K562 (cell line): ENCODE measurements at regions not wholly inside any gene's neighbourhood (a gene's known extent, or its start where the extent isn't known, plus 50 kb on each side); places are given as distances from the start of the nearest gene placed in this dataset.
A peak's percentile ranks its signal among the peaks of the same experiment; 100 is the strongest.

Experiments used
- ATAC-seq: fragments of 200-7000 bp; cut with Tn5 transposase; 3 replicates; pipeline ENCODE4 v1.9.1; 2020; ENCODE audit warnings: moderate library complexity
- BruUV-seq: library from RNA; stranded (reverse); fragments of 400-500 nt; replicated peaks from 2 replicates; lab custom pipeline; 2021; lab: Mats Ljungman, UMichigan
- CTCF ChIA-PET: fragments of 300-600 bp; formaldehyde crosslinking; extraction: SDS; loops from one replicate; lab custom pipeline; 2021; ENCODE audit warnings: low intra/inter-chr PET ratio; lab: Yijun Ruan, JAX
- POLR2A ChIA-PET: fragments of 300-600, 350-650 bp; sonication (Branson Sonifier 250); formaldehyde crosslinking; extraction: SDS; loops from one replicate; lab custom pipeline; 2021; ENCODE audit warnings: antibody characterized with exemption, inconsistent platforms; lab: Yijun Ruan, JAX
- DNase-seq, 4 experiments: peaks; one replicate each; pipeline versions ENCODE4 v3.0.0 to v3.0.0-alpha.2; 2011 to 2018; ENCODE audit warnings: low spot score in 3 of 4, mixed read lengths in 3 of 4; ENCODE audit errors: extremely low read depth in 1 of 4
- FAIRE-seq: peaks from 2 replicates; lab custom pipeline; 2011; peaks lifted over from hg19 to GRCh38; lab: Jason Lieb, UNC
- H2AFZ ChIP-seq: 2 replicates; pipeline ENCODE4 v1.6.0; 2011; ENCODE audit warnings: low read depth, low read length, control low read depth, inconsistent platforms
- H3K27ac ChIP-seq: fragments of 200-600 bp; 3 replicates; pipeline ENCODE4 v1.8.0; 2011; ENCODE audit warnings: low read depth, mild to moderate bottlenecking, control low read depth, inconsistent platforms, low read length, moderate library complexity, mixed read lengths; ENCODE audit errors: extremely low read depth
- H3K27me3 ChIP-seq, 2 experiments: fragments of 300-600 bp in 1 of 2; 2 replicates in 1 of 2; 3 replicates in 1 of 2; pipeline versions ENCODE4 v1.6.0 to v1.8.0; 2011; ENCODE audit warnings: inconsistent platforms in 2 of 2, low read length in 2 of 2, mild to moderate bottlenecking in 1 of 2, mixed read lengths in 1 of 2, moderate library complexity in 1 of 2; ENCODE audit not compliant: control insufficient read depth in 2 of 2, insufficient read depth in 2 of 2
- H3K36me3 ChIP-seq: fragments of 300-600 bp; 3 replicates; pipeline ENCODE4 v1.8.0; 2011; ENCODE audit warnings: mild to moderate bottlenecking, low read length, inconsistent platforms; ENCODE audit not compliant: control insufficient read depth, insufficient read depth
- H3K4me1 ChIP-seq, 2 experiments: fragments of 200-600 bp in 1 of 2; replicated peaks in 1 of 2; 2 replicates in 1 of 2; 3 replicates in 1 of 2; pipeline versions ENCODE4 v1.5.1 to v1.8.0; 2011; ENCODE audit warnings: inconsistent platforms in 2 of 2, low read length in 2 of 2, mild to moderate bottlenecking in 1 of 2, mixed read lengths in 1 of 2, moderate library complexity in 1 of 2; ENCODE audit not compliant: control insufficient read depth in 2 of 2, insufficient read depth in 2 of 2
- H3K4me2 ChIP-seq: 2 replicates; pipeline ENCODE4 v1.6.1; 2011; ENCODE audit warnings: low read length, control low read depth, inconsistent platforms, mixed read lengths; ENCODE audit not compliant: insufficient read depth
- H3K4me3 ChIP-seq: fragments of 200-600 bp; sonication (generic), shearing (Covaris generic); 2 replicates; pipeline ENCODE4 v1.5.1; 2016; ENCODE audit warnings: control low read depth, inconsistent platforms
- H3K79me2 ChIP-seq: fragments of 200-600 bp; 3 replicates; pipeline ENCODE4 v1.8.0; 2011; ENCODE audit warnings: low read length, inconsistent platforms; ENCODE audit not compliant: control insufficient read depth, insufficient read depth
- H3K9ac ChIP-seq, 2 experiments: 2 replicates each; pipeline versions ENCODE4 v1.6.0 to v1.6.1; 2011; ENCODE audit warnings: low read depth in 2 of 2, low read length in 2 of 2, control low read depth in 1 of 2, inconsistent platforms in 1 of 2, mild to moderate bottlenecking in 1 of 2, mixed read lengths in 1 of 2; ENCODE audit not compliant: insufficient read depth in 1 of 2
- H3K9me1 ChIP-seq: one replicate; pipeline ENCODE4 v1.6.0; 2011; ENCODE audit warnings: inconsistent platforms, mild to moderate bottlenecking, low read length, moderate library complexity; ENCODE audit not compliant: control insufficient read depth, insufficient read depth
- H3K9me3 ChIP-seq: replicated peaks from 2 replicates; pipeline ENCODE4 v1.5.1; 2011; ENCODE audit warnings: low read depth, low read length, inconsistent platforms; ENCODE audit not compliant: control insufficient read depth, insufficient read depth
- H4K20me1 ChIP-seq: replicated peaks from 2 replicates; pipeline ENCODE4 v1.6.1; 2011; ENCODE audit warnings: low read length, inconsistent platforms, mixed read lengths; ENCODE audit not compliant: control insufficient read depth, insufficient read depth
- KDM2B ChIP-seq: fragments of 250-450 bp; sonication (Bioruptor Pico); IDR thresholded peaks from 2 replicates; pipeline ENCODE4 v1.8.0; 2021; ENCODE audit warnings: mild to moderate bottlenecking, moderate library complexity
- LARP7 ChIP-seq: fragments of 450-650 bp; IDR thresholded peaks from 2 replicates; pipeline ENCODE4 v1.6.1; 2016
- ZNF512 ChIP-seq: IDR thresholded peaks from 2 replicates; pipeline ENCODE4 v1.6.1; 2016; ENCODE audit warnings: missing genetic modification characterization, missing compliant biosample characterization
- WGBS: fragments of 100-300 bp; shearing (Covaris generic); methylation state at CpG from one replicate; pipeline ENCODE4 v1.1.6; 2016; ENCODE audit warnings: low coverage, mixed read lengths; ENCODE audit not compliant: insufficient coverage; ENCODE audit errors: missing lambda C conversion rate; 5-methylcytosine and 5-hydroxymethylcytosine counted together
- in situ Hi-C: fragments of 300-500 bp; cut with MboI; formaldehyde crosslinking; loops from 4 replicates; pipeline ENCODE4 v1.15.0; 2018; ENCODE audit warnings: inconsistent platforms, mixed read lengths
- intact Hi-C: fragments of 100-400 bp; cut with micrococcal nuclease; formaldehyde crosslinking; loops from 2 replicates; pipeline ENCODE4 v1.14.2; 2022
- TF ChIP-seq, protein P1 (sequence below): fragments of 450-650 bp; formaldehyde crosslinking; conservative IDR thresholded peaks from 2 replicates; pipeline ENCODE4 v1.4.0; 2022; ENCODE audit warnings: mild to moderate bottlenecking, missing genetic modification characterization
- TF ChIP-seq, protein P2 (sequence below): fragments of 250-450 bp; sonication (Bioruptor Pico); IDR thresholded peaks from 2 replicates; pipeline ENCODE4 v1.4.0; 2020

- H4K20me1 ChIP-seq = no peaks in the 10 kb centered on the region
- 0% methylated on average over 4 of the region's 4 CpGs for WGBS
- H2AFZ ChIP-seq = no peak overlapping the region
- no peak overlapping the region for H3K27ac ChIP-seq
- H3K9ac ChIP-seq = no peak overlapping the region
- POLR2A ChIA-PET = no interaction called here
- H3K4me2 ChIP-seq = no peak overlapping the region
- intact Hi-C loops = no loop called here
- H3K4me3 ChIP-seq = no peak overlapping the region
- H3K9me3 ChIP-seq = no peaks in the 10 kb centered on the region
- TF ChIP-seq, protein P1, sequence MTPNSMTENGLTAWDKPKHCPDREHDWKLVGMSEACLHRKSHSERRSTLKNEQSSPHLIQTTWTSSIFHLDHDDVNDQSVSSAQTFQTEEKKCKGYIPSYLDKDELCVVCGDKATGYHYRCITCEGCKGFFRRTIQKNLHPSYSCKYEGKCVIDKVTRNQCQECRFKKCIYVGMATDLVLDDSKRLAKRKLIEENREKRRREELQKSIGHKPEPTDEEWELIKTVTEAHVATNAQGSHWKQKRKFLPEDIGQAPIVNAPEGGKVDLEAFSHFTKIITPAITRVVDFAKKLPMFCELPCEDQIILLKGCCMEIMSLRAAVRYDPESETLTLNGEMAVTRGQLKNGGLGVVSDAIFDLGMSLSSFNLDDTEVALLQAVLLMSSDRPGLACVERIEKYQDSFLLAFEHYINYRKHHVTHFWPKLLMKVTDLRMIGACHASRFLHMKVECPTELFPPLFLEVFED = peak; percentile 68; the same call in 1 of the 2 replicates
- no peak for TF ChIP-seq KDM2B (CRISPR knock-in tag)
- TF ChIP-seq, protein P2, sequence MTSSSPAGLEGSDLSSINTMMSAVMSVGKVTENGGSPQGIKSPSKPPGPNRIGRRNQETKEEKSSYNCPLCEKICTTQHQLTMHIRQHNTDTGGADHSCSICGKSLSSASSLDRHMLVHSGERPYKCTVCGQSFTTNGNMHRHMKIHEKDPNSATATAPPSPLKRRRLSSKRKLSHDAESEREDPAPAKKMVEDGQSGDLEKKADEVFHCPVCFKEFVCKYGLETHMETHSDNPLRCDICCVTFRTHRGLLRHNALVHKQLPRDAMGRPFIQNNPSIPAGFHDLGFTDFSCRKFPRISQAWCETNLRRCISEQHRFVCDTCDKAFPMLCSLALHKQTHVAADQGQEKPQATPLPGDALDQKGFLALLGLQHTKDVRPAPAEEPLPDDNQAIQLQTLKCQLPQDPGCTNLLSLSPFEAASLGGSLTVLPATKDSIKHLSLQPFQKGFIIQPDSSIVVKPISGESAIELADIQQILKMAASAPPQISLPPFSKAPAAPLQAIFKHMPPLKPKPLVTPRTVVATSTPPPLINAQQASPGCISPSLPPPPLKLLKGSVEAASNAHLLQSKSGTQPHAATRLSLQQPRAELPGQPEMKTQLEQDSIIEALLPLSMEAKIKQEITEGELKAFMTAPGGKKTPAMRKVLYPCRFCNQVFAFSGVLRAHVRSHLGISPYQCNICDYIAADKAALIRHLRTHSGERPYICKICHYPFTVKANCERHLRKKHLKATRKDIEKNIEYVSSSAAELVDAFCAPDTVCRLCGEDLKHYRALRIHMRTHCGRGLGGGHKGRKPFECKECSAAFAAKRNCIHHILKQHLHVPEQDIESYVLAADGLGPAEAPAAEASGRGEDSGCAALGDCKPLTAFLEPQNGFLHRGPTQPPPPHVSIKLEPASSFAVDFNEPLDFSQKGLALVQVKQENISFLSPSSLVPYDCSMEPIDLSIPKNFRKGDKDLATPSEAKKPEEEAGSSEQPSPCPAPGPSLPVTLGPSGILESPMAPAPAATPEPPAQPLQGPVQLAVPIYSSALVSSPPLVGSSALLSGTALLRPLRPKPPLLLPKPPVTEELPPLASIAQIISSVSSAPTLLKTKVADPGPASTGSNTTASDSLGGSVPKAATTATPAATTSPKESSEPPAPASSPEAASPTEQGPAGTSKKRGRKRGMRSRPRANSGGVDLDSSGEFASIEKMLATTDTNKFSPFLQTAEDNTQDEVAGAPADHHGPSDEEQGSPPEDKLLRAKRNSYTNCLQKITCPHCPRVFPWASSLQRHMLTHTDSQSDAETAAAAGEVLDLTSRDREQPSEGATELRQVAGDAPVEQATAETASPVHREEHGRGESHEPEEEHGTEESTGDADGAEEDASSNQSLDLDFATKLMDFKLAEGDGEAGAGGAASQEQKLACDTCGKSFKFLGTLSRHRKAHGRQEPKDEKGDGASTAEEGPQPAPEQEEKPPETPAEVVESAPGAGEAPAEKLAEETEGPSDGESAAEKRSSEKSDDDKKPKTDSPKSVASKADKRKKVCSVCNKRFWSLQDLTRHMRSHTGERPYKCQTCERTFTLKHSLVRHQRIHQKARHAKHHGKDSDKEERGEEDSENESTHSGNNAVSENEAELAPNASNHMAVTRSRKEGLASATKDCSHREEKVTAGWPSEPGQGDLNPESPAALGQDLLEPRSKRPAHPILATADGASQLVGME = no peak
- peak; percentile 98 for TF ChIP-seq ZNF512 (tag)
- TF ChIP-seq LARP7 = 0 out of 2 replicates have a peak, but pooled peaks have one; percentile 50
- TF ChIP-seq, all 486 proteins: peak for 3
- no peaks in the 10 kb centered on the region for H3K36me3 ChIP-seq
- no peaks in the 10 kb centered on the region for H3K4me1 ChIP-seq
- ATAC-seq = no peak
- no peak for FAIRE-seq
- H3K27me3 ChIP-seq = peaks cover 26 to 30% of the 10 kb centered on the region in 2 experiments
- BruUV-seq = no TSS peak
- H3K79me2 ChIP-seq = no peaks in the 10 kb centered on the region
- DNase-seq = no peak
- no peaks in the 10 kb centered on the region for H3K9me1 ChIP-seq
- in situ Hi-C loops = no loop called here
- CTCF ChIA-PET = interaction anchor here (0.6 kb wide), 1 partner anchor 345 kb away, joined by 4 read pairs; no protein-coding TSS in a partner anchor
These were observed 75.0 kb upstream of the EXOC2 start for GRCh38 chr6:767755-768512.
